ENCODE measurements at regions not wholly inside any gene's neighbourhood (a gene's known extent, or its start where the extent isn't known, plus 50 kb on each side); places are given as distances from the start of the nearest gene placed in this dataset.
A peak's percentile ranks its signal among the peaks of the same experiment; 100 is the strongest.
"Not testable (repeated sequence)": the region's sequence is repeated elsewhere in the genome, so short reads cannot be mapped to it uniquely, and the experiment has no call there.

- Mint-ChIP-seq H3K4me1 (ENCODE audit: low read depth) (peaks cover 44% of the 10 kb centered on the region), H3K36me3 (ENCODE audit: low read depth) (no peaks in the 10 kb centered on the region), H3K4me3 (no peak overlapping the region), H3K27ac (peak overlapping the region; percentile 38), H3K27me3 (peaks cover 6% of the 10 kb centered on the region), H3K9me3 (no peaks in the 10 kb centered on the region)
- intact Hi-C loops (cut with micrococcal nuclease), result no loop called here
Measured at GRCh38 chr2:8595811-8596600, 85.8 kb upstream of the ID2 start.

GRCh38 chr2:8597094-8597493 lies 84.8 kb upstream of the ID2 start:
- Mint-ChIP-seq H3K9me3 (no peaks in the 10 kb centered on the region), H3K27me3 (peaks cover 4% of the 10 kb centered on the region), H3K4me1 (ENCODE audit: low read depth) (peaks cover 48% of the 10 kb centered on the region), H3K27ac (peak overlapping the region; percentile 38), H3K36me3 (ENCODE audit: low read depth) (no peaks in the 10 kb centered on the region), H3K4me3 (no peak overlapping the region)
- intact Hi-C loops (cut with micrococcal nuclease), result no loop called here

- peaks cover 4% of the 10 kb centered on the region for H3K27me3 Mint-ChIP-seq
- H3K4me3 Mint-ChIP-seq, result no peak overlapping the region
- no peaks in the 10 kb centered on the region for H3K36me3 Mint-ChIP-seq (ENCODE audit: low read depth)
- H3K9me3 Mint-ChIP-seq, result no peaks in the 10 kb centered on the region
- H3K4me1 Mint-ChIP-seq (ENCODE audit: low read depth), result peaks cover 52% of the 10 kb centered on the region
- peak overlapping the region; percentile 37 for H3K27ac Mint-ChIP-seq
- intact Hi-C loops (cut with micrococcal nuclease), result loop anchor here (2.0 kb wide), 1 partner anchor 15 kb away; no protein-coding TSS in a partner anchor
Measured at GRCh38 chr2:8597559-8598225, 84.2 kb upstream of the ID2 start.

GRCh38 chr2:8598295-8599165 lies 83.3 kb upstream of the ID2 start:
- Mint-ChIP-seq H3K27ac (peak overlapping the region; percentile 37), H3K4me1 (ENCODE audit: low read depth) (peaks cover 59% of the 10 kb centered on the region), H3K27me3 (peaks cover 4% of the 10 kb centered on the region), H3K4me3 (no peak overlapping the region), H3K36me3 (ENCODE audit: low read depth) (no peaks in the 10 kb centered on the region), H3K9me3 (no peaks in the 10 kb centered on the region)
- intact Hi-C loops (cut with micrococcal nuclease), result loop anchor here (2.0 kb wide), 1 partner anchor 16 kb away; no protein-coding TSS in a partner anchor

- Mint-ChIP-seq H3K36me3 (ENCODE audit: low read depth) (no peaks in the 10 kb centered on the region), H3K4me3 (no peak overlapping the region), H3K4me1 (ENCODE audit: low read depth) (peaks cover 57% of the 10 kb centered on the region), H3K27me3 (peaks cover 1% of the 10 kb centered on the region), H3K27ac (no peak overlapping the region), H3K9me3 (no peaks in the 10 kb centered on the region)
- intact Hi-C loops (cut with micrococcal nuclease), result loop anchor here (2.0 to 5.0 kb wide), 2 partner anchors 17 to 62 kb away; no protein-coding TSS in a partner anchor
Measured at GRCh38 chr2:8599421-8600242, 82.2 kb upstream of the ID2 start.

- intact Hi-C loops (cut with micrococcal nuclease), result loop anchor here (5.0 kb wide), 1 partner anchor 63 kb away; no protein-coding TSS in a partner anchor
- Mint-ChIP-seq H3K4me3 (no peak overlapping the region), H3K9me3 (no peaks in the 10 kb centered on the region), H3K27me3 (peaks cover 1% of the 10 kb centered on the region), H3K4me1 (ENCODE audit: low read depth) (peaks cover 57% of the 10 kb centered on the region), H3K27ac (no peak overlapping the region), H3K36me3 (ENCODE audit: low read depth) (no peaks in the 10 kb centered on the region)
Measured at GRCh38 chr2:8600456-8600855, 81.4 kb upstream of the ID2 start.

GRCh38 chr2:8602809-8603208 lies 79.0 kb upstream of the ID2 start:
- H3K36me3 Mint-ChIP-seq (ENCODE audit: low read depth), result no peaks in the 10 kb centered on the region
- H3K27ac Mint-ChIP-seq, result no peak overlapping the region
- H3K27me3 Mint-ChIP-seq, result peaks cover 4% of the 10 kb centered on the region
- no peaks in the 10 kb centered on the region for H3K9me3 Mint-ChIP-seq
- intact Hi-C loops (cut with micrococcal nuclease), result loop anchor here (5.0 kb wide), 1 partner anchor 66 kb away; no protein-coding TSS in a partner anchor
- no peak overlapping the region for H3K4me3 Mint-ChIP-seq
- H3K4me1 Mint-ChIP-seq (ENCODE audit: low read depth), result peaks cover 44% of the 10 kb centered on the region

- H3K4me3 Mint-ChIP-seq; H3K27me3 Mint-ChIP-seq; H3K27ac Mint-ChIP-seq; H3K9me3 Mint-ChIP-seq; H3K36me3 Mint-ChIP-seq (ENCODE audit: low read depth): not testable (repeated sequence)
- intact Hi-C loops (cut with micrococcal nuclease), result loop anchor here (5.0 kb wide), 1 partner anchor 66 kb away; no protein-coding TSS in a partner anchor
- H3K4me1 Mint-ChIP-seq (ENCODE audit: low read depth), result peaks cover 40% of the 10 kb centered on the region
Measured at GRCh38 chr2:8603356-8603755, 78.5 kb upstream of the ID2 start.

GRCh38 chr2:8604262-8604661 lies 77.6 kb upstream of the ID2 start:
- Mint-ChIP-seq H3K27ac (no peak overlapping the region), H3K36me3 (ENCODE audit: low read depth) (no peaks in the 10 kb centered on the region), H3K27me3 (peaks cover 4% of the 10 kb centered on the region), H3K4me3 (no peak overlapping the region), H3K9me3 (no peaks in the 10 kb centered on the region), H3K4me1 (ENCODE audit: low read depth) (peaks cover 37% of the 10 kb centered on the region)
- intact Hi-C loops (cut with micrococcal nuclease), result loop anchor here (5.0 kb wide), 1 partner anchor 67 kb away; no protein-coding TSS in a partner anchor

GRCh38 chr2:8605351-8606065 lies 76.3 kb upstream of the ID2 start:
- H3K27ac Mint-ChIP-seq, result no peak overlapping the region
- peaks cover 4% of the 10 kb centered on the region for H3K27me3 Mint-ChIP-seq
- intact Hi-C loops (cut with micrococcal nuclease), result no loop called here
- H3K9me3 Mint-ChIP-seq, result no peaks in the 10 kb centered on the region
- H3K4me3 Mint-ChIP-seq, result no peak overlapping the region
- peaks cover 32% of the 10 kb centered on the region for H3K4me1 Mint-ChIP-seq (ENCODE audit: low read depth)
- no peaks in the 10 kb centered on the region for H3K36me3 Mint-ChIP-seq (ENCODE audit: low read depth)

GRCh38 chr2:8606226-8606625 lies 75.6 kb upstream of the ID2 start:
- intact Hi-C loops (cut with micrococcal nuclease), result no loop called here
- Mint-ChIP-seq H3K4me3 (no peak overlapping the region), H3K27me3 (peaks cover 6% of the 10 kb centered on the region), H3K9me3 (peaks cover 5% of the 10 kb centered on the region), H3K36me3 (ENCODE audit: low read depth) (no peaks in the 10 kb centered on the region), H3K27ac (no peak overlapping the region), H3K4me1 (ENCODE audit: low read depth) (peaks cover 25% of the 10 kb centered on the region)

GRCh38 chr2:8606649-8607550 lies 75.0 kb upstream of the ID2 start:
- Mint-ChIP-seq H3K4me1 (ENCODE audit: low read depth) (peaks cover 23% of the 10 kb centered on the region), H3K27ac (no peak overlapping the region), H3K27me3 (peaks cover 6% of the 10 kb centered on the region), H3K9me3 (peaks cover 5% of the 10 kb centered on the region), H3K36me3 (ENCODE audit: low read depth) (no peaks in the 10 kb centered on the region), H3K4me3 (no peak overlapping the region)
- intact Hi-C loops (cut with micrococcal nuclease), result no loop called here

Measured in dendritic cell treated with granulocyte-macrophage colony-stimulating factor and Interleukin-4, amounts not matched to agents 40 ng/mL and 50 ng/mL, for 4 days (primary cell).